Skeletal muscle tissue (tissue), 3 donors: ENCODE measurements at regions not wholly inside any gene's neighbourhood (a gene's known extent, or its start where the extent isn't known, plus 50 kb on each side); places are given as distances from the start of the nearest gene placed in this dataset.

Experiments used
- H3K27ac ChIP-seq: one replicate; pipeline ENCODE4 v1.7.0; 2013; ENCODE audit warnings: mild to moderate bottlenecking, low read depth, low read length, inconsistent platforms
- H3K27me3 ChIP-seq, 3 donors: one replicate each; pipeline ENCODE4 v1.7.0; 2013; ENCODE audit warnings: low read length in 3 of 3; ENCODE audit not compliant: control insufficient read depth in 3 of 3, insufficient read depth in 3 of 3
- H3K36me3 ChIP-seq, 3 donors: one replicate each; pipeline ENCODE4 v1.7.0; 2013; ENCODE audit warnings: low read length in 3 of 3; ENCODE audit not compliant: control insufficient read depth in 3 of 3, insufficient read depth in 3 of 3
- H3K4me1 ChIP-seq, 3 donors: one replicate each; pipeline ENCODE4 v1.7.0; 2013; ENCODE audit warnings: low read length in 3 of 3, mild to moderate bottlenecking in 3 of 3; ENCODE audit not compliant: control insufficient read depth in 3 of 3, insufficient read depth in 3 of 3
- H3K4me3 ChIP-seq, 3 donors: one replicate each; pipeline ENCODE4 v1.7.0; 2013; ENCODE audit warnings: low read length in 3 of 3
- H3K9ac ChIP-seq, 3 donors: one replicate each; pipeline ENCODE4 v1.7.0; 2013; ENCODE audit warnings: low read length in 3 of 3, mild to moderate bottlenecking in 3 of 3, moderate library complexity in 2 of 3, low read depth in 1 of 3
- H3K9me3 ChIP-seq, 3 donors: one replicate each; pipeline ENCODE4 v1.7.0; 2013; ENCODE audit warnings: low read length in 3 of 3; ENCODE audit not compliant: control insufficient read depth in 3 of 3
- donor health status: Osteomylitis.

- H3K27ac ChIP-seq, result no peak overlapping the region
- H3K9me3 ChIP-seq, result peaks cover 0 to 3% (median 0%) of the 10 kb centered on the region in 3 donors
- H3K27me3 ChIP-seq, result no peaks in the 10 kb centered on the region
- H3K9ac ChIP-seq, result no peak overlapping the region
- H3K4me3 ChIP-seq, result no peak overlapping the region
- H3K4me1 ChIP-seq, result no peaks in the 10 kb centered on the region
- no peaks in the 10 kb centered on the region for H3K36me3 ChIP-seq
These were observed 525.9 kb downstream of the IPMK start for GRCh38 chr10:57741751-57742150.

GRCh38 chr10:57723305-57723704 lies 544.4 kb downstream of the IPMK start:
- Histone ChIP-seq H3K4me3 (no peak overlapping the region), H3K9ac (no peak overlapping the region), H3K27ac (no peak overlapping the region), H3K4me1 (no peaks in the 10 kb centered on the region), H3K9me3 (no peaks in the 10 kb centered on the region), H3K27me3 (no peaks in the 10 kb centered on the region), H3K36me3 (no peaks in the 10 kb centered on the region)

- H3K9me3 ChIP-seq, result no peaks in the 10 kb centered on the region
- H3K4me3 ChIP-seq, result no peak overlapping the region
- no peak overlapping the region for H3K9ac ChIP-seq
- H3K36me3 ChIP-seq, result no peaks in the 10 kb centered on the region
- H3K4me1 ChIP-seq, result no peaks in the 10 kb centered on the region
- no peaks in the 10 kb centered on the region for H3K27me3 ChIP-seq
- H3K27ac ChIP-seq, result no peak overlapping the region
These were observed 550.8 kb downstream of the IPMK start for GRCh38 chr10:57716884-57717283.

GRCh38 chr10:57715233-57715632 lies 552.5 kb downstream of the IPMK start:
- no peaks in the 10 kb centered on the region for H3K4me1 ChIP-seq
- H3K27ac ChIP-seq, result no peak overlapping the region
- H3K9ac ChIP-seq, result no peak overlapping the region
- H3K36me3 ChIP-seq, result no peaks in the 10 kb centered on the region
- H3K9me3 ChIP-seq, result no peaks in the 10 kb centered on the region
- H3K27me3 ChIP-seq, result no peaks in the 10 kb centered on the region
- no peak overlapping the region for H3K4me3 ChIP-seq

GRCh38 chr10:57707300-57707658 lies 560.4 kb downstream of the IPMK start:
- H3K9me3 ChIP-seq, result no peaks in the 10 kb centered on the region
- no peak overlapping the region for H3K9ac ChIP-seq
- H3K27me3 ChIP-seq, result no peaks in the 10 kb centered on the region
- H3K4me1 ChIP-seq, result no peaks in the 10 kb centered on the region
- H3K36me3 ChIP-seq, result no peaks in the 10 kb centered on the region
- H3K4me3 ChIP-seq, result no peak overlapping the region
- H3K27ac ChIP-seq, result no peak overlapping the region

GRCh38 chr10:57706576-57707299 lies 561.0 kb downstream of the IPMK start:
- Histone ChIP-seq H3K27ac (no peak overlapping the region), H3K4me1 (no peaks in the 10 kb centered on the region), H3K27me3 (no peaks in the 10 kb centered on the region), H3K36me3 (no peaks in the 10 kb centered on the region), H3K4me3 (no peak overlapping the region), H3K9ac (no peak overlapping the region), H3K9me3 (no peaks in the 10 kb centered on the region)

- H3K27me3 ChIP-seq, result no peaks in the 10 kb centered on the region
These were observed 561.7 kb downstream of the IPMK start for GRCh38 chr10:57706016-57706415.

GRCh38 chr10:57699944-57700343 lies 567.8 kb downstream of the IPMK start:
- no peak overlapping the region for H3K27ac ChIP-seq
- no peaks in the 10 kb centered on the region for H3K4me1 ChIP-seq
- no peak overlapping the region for H3K4me3 ChIP-seq
- H3K36me3 ChIP-seq, result no peaks in the 10 kb centered on the region
- H3K9ac ChIP-seq, result no peak overlapping the region
- H3K9me3 ChIP-seq, result no peaks in the 10 kb centered on the region
- H3K27me3 ChIP-seq, result no peaks in the 10 kb centered on the region

More at GRCh38 chr10:57706016-57706415, 561.7 kb downstream of the IPMK start:
- H3K4me1 ChIP-seq, result no peaks in the 10 kb centered on the region
- no peak overlapping the region for H3K27ac ChIP-seq
- no peak overlapping the region for H3K9ac ChIP-seq
- no peaks in the 10 kb centered on the region for H3K36me3 ChIP-seq
- H3K9me3 ChIP-seq, result no peaks in the 10 kb centered on the region
- no peak overlapping the region for H3K4me3 ChIP-seq

- no peaks in the 10 kb centered on the region for H3K36me3 ChIP-seq
- H3K27me3 ChIP-seq, result no peaks in the 10 kb centered on the region
- no peaks in the 10 kb centered on the region for H3K9me3 ChIP-seq
- H3K4me3 ChIP-seq, result no peak overlapping the region
- no peak overlapping the region for H3K9ac ChIP-seq
- H3K4me1 ChIP-seq, result no peaks in the 10 kb centered on the region
- H3K27ac ChIP-seq, result no peak overlapping the region
These were observed 571.1 kb downstream of the IPMK start for GRCh38 chr10:57696641-57697040.

GRCh38 chr10:57694956-57695608 lies 572.6 kb downstream of the IPMK start:
- Histone ChIP-seq H3K9ac (no peak overlapping the region), H3K27me3 (no peaks in the 10 kb centered on the region), H3K9me3 (no peaks in the 10 kb centered on the region), H3K4me3 (no peak overlapping the region), H3K27ac (no peak overlapping the region), H3K4me1 (no peaks in the 10 kb centered on the region), H3K36me3 (no peaks in the 10 kb centered on the region)
